22Rv1 (cell line): ENCODE measurements at regions not wholly inside any gene's neighbourhood (a gene's known extent, or its start where the extent isn't known, plus 50 kb on each side); places are given as distances from the start of the nearest gene placed in this dataset.
A peak's percentile ranks its signal among the peaks of the same experiment; 100 is the strongest.
"Not testable (repeated sequence)": the region's sequence is repeated elsewhere in the genome, so short reads cannot be mapped to it uniquely, and the experiment has no call there.

Experiments used
- H3K27ac ChIP-seq: fragments of 450-650 bp; 2 replicates; pipeline ENCODE4 v1.5.1; 2017
- CTCF ChIP-seq: fragments of 450-650 bp; IDR thresholded peaks from 2 replicates; pipeline ENCODE4 v1.5.1; 2017; ENCODE audit warnings: mild to moderate bottlenecking
- ZFX ChIP-seq: fragments of 450-650 bp; IDR thresholded peaks from 2 replicates; pipeline ENCODE4 v1.6.1; 2017; ENCODE audit warnings: antibody characterized with exemption, borderline replicate concordance

DNA sequence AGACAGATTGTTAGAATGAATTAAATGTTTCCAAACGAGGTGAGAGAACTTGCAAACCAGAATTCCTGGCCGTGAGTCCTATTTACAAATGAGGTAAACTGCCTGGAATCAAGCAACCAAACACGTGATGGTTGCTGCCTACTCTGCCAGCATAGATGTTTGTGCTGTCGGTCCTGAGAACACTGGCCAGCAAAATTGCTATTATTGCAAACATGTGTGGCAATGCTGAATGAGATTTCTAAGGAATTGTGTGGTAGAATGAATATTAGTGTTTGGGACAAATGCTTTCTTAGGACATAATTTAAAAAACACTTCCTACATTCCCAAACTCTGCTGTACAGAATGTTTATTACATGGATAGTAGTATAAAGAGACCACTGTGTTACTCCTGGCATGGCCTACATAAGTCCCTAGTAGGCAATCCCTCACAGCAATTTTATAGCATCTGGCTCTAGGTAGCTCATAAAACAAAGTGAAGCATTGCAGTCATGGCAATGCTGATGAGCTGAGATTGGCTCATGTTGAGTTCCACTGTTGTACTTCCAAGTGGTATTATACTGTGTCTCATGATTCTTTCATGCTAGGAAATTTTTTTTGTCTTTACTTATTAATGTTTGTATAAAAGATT lies 605.2 kb upstream of the EPHA5 start:
- TF ChIP-seq ZFX (no peak), CTCF (no peak)
- H3K27ac ChIP-seq: no peak overlapping the region

DNA sequence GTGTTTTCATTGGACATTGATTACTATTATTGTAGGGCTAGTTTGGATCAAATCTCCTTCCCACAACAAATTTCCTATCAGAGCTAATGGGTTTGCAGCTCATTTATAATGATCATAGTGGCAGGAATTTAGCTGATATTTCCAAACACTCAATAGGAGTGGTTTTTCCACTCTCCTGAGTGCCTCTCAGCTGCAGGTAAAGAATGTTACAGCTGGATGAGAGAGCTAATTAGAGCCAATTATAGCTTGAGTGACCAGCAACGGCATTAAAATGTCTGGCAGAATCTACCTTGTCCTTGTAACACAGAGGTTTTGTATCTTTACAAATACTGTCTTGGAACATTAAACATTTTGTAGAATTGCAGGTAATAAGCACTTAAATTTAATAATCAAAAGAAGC lies 602.8 kb upstream of the EPHA5 start:
- TF ChIP-seq ZFX (no peak), CTCF (no peak)
- H3K27ac ChIP-seq: no peak overlapping the region

DNA sequence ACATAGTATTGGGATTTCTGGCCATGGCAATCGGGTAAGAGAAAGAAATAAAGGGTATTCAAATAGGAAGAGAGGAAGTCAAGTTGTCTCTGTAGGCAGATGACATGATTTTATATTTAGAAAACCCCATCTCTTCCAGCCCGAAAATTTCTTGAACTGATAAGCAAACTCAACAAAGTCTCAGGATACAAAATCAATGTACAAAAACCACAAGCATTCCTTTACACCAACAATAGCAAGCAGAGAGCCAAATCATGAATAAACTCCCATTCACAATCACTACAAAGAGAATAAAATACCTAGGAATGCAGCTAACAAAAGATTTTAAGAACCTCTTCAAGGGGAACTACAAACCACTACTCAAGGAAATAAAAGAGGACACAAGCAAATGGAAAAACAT lies 600.1 kb upstream of the EPHA5 start:
- not testable (repeated sequence) for H3K27ac ChIP-seq

- H3K27ac ChIP-seq: not testable (repeated sequence)
These were observed 596.3 kb upstream of the EPHA5 start for GRCh38 chr4:66266554-66266953.

- TF ChIP-seq CTCF (no peak), ZFX (no peak)
These were observed 595.7 kb upstream of the EPHA5 start for GRCh38 chr4:66266035-66266434.

GRCh38 chr4:66252291-66252690 lies 582.0 kb upstream of the EPHA5 start:
- TF ChIP-seq CTCF (peak; percentile 20), ZFX (no peak)

More at GRCh38 chr4:66266035-66266434, 595.7 kb upstream of the EPHA5 start:
- no peak overlapping the region for H3K27ac ChIP-seq

DNA sequence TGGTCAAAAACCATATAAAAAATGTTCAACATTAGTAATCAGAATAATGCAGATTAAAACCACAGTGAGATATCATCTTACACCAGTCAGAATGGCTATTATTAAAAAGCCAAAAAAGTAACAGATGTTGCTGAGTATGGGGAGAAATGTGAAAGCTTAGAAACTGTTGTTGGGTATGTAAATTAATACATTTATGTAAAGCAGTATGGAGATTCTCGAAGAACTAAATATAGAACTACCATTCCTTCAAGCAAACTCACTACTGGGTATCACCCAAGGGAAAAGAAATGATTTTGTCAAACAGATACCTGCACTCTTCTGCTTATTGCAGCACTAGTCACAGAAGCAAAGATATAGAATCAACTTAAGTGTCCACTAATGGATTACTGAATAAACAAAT lies 576.4 kb upstream of the EPHA5 start:
- no peak for TF ChIP-seq CTCF
- TF ChIP-seq ZFX: no peak

More at GRCh38 chr4:66252291-66252690, 582.0 kb upstream of the EPHA5 start:
- no peak overlapping the region for H3K27ac ChIP-seq

GRCh38 chr4:66235876-66236275 lies 565.6 kb upstream of the EPHA5 start:
- TF ChIP-seq CTCF: no peak
- TF ChIP-seq ZFX: no peak
- no peak overlapping the region for H3K27ac ChIP-seq

More for the DNA sequence above, 576.4 kb upstream of the EPHA5 start:
- H3K27ac ChIP-seq: no peak overlapping the region
